Mammary epithelial cell (primary cell): ENCODE measurements at regions not wholly inside any gene's neighbourhood (a gene's known extent, or its start where the extent isn't known, plus 50 kb on each side); places are given as distances from the start of the nearest gene placed in this dataset.

Source experiments
- EZH2 ChIP-seq: IDR thresholded peaks from 2 replicates; pipeline ENCODE4 v1.6.1; 2012; ENCODE audit warnings: low read length, inconsistent platforms, borderline replicate concordance
- TF ChIP-seq, protein P1 (sequence below), 2 donors: IDR thresholded peaks in 1 of 2; conservative IDR thresholded peaks in 1 of 2; 2 replicates each; pipeline ENCODE4 v1.5.1; 2011 to 2012; ENCODE audit warnings: inconsistent platforms in 2 of 2, low read length in 2 of 2, mild to moderate bottlenecking in 2 of 2, control low read depth in 1 of 2, low read depth in 1 of 2; ENCODE audit not compliant: insufficient read depth in 1 of 2; ENCODE audit errors: extremely low read depth in 1 of 2

DNA sequence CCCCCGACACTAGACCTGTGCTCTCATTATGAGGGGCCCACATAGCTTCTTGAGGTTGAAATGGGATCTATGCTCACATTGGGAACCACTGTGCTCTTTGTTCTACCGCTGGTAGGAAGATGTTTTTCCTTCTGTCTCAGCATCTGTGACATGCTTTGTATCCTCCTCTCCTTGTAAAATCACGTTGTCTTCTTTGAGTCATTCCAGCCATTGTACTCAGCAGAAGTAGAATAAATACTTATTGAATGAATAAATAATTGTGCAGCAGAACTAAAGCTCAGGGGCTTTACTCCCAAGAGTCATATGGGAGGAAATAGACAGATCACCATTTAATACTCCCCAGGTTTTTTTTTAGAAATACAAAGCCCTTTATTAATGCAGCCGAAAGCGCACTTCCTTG lies 66.3 kb upstream of the EDEM3 start:
- TF ChIP-seq, protein P1, sequence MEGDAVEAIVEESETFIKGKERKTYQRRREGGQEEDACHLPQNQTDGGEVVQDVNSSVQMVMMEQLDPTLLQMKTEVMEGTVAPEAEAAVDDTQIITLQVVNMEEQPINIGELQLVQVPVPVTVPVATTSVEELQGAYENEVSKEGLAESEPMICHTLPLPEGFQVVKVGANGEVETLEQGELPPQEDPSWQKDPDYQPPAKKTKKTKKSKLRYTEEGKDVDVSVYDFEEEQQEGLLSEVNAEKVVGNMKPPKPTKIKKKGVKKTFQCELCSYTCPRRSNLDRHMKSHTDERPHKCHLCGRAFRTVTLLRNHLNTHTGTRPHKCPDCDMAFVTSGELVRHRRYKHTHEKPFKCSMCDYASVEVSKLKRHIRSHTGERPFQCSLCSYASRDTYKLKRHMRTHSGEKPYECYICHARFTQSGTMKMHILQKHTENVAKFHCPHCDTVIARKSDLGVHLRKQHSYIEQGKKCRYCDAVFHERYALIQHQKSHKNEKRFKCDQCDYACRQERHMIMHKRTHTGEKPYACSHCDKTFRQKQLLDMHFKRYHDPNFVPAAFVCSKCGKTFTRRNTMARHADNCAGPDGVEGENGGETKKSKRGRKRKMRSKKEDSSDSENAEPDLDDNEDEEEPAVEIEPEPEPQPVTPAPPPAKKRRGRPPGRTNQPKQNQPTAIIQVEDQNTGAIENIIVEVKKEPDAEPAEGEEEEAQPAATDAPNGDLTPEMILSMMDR (conservative IDR thresholded peaks at IDR 0.05 in 1 of 2, IDR thresholded peaks at IDR 0.05 in 1 of 2; ENCODE audit: extremely low read depth in 1 of 2, insufficient read depth in 1 of 2, low read depth in 1 of 2, low read length in 2 of 2): no peak
- no peak for TF ChIP-seq EZH2
